HG03280 (cell line): ENCODE measurements at regions not wholly inside any gene's neighbourhood (a gene's known extent, or its start where the extent isn't known, plus 50 kb on each side); places are given as distances from the start of the nearest gene placed in this dataset.
"Not testable (repeated sequence)": the region's sequence is repeated elsewhere in the genome, so short reads cannot be mapped to it uniquely, and the experiment has no call there.

Experiments used
- ATAC-seq: cut with Tn5 transposase; IDR thresholded peaks from one replicate; pipeline ENCODE4 v1.9.1; 2021; ENCODE audit warnings: mild to moderate bottlenecking, moderate library complexity; ENCODE audit not compliant: unreplicated experiment

DNA sequence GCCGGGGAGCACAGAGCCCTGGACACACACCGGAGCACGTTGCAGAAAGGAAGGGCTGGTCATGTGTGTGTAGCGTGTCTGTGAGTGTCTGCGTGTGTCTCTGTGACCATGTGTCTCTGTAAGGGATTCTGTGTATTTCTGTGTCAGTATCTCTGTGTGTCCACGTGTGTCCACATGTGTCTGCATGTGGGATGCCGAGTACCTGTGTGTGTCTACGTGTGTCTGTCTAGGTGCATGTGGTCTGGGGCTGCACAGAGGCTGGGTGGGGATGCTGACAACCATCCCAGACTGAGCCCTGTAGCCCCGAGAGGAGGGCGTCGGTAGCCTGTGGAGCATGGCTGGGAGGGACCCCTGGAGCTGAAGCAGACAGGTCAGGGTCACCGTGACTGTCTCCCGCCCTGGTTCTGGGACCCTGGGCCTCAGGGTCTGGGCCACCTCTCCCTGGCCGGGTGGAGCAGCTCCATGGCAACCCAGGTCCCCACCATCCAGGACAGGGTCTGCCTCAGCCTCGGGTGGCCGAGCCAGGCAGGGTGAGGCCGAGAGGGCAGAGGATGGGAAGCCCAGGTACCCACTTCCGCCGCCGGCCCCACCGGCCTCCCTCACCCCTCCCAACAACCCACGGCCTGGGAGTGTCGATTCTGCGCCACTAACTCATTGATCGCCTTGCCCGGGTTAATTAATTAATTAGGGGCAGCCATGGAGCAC is 122.7 kb downstream of the FAM53A start:
- no peak for ATAC-seq

DNA sequence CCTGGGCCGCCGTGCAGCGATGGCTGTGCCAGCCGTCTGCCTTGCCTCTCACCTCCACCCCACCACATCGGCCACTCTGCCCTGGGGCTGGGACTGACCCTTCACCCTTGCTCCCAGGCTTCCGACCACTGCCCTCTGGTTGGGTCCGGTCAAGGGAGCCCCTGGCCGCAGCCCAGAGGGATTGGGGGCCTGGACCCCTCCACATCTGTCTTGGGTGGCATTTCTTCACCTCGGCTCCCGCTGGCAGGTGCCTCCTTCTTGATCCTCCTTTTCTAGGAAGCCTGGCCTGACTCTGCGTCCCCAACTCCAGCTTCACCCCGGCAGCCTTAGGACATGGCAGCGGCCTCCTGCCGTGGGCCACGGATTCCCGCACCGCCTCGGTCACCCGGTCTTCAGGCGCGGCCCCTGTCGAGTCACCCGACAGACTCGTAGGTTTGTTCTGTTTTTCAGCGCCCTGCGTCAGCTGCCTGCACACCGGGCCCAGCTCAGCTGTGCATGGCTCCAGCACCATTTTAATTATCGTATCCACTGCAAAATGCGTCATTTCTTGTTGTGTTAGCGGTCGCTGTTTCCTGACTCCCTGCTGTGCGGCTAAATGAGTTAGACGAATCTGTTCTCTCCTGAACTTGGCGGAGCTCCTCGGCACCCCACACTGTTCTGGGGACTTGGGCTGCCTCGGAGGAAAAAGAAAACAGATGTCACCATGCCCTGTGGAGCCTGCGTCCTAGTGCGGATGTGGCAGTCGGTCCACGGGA is 124.0 kb downstream of the FAM53A start:
- ATAC-seq, result no peak

DNA sequence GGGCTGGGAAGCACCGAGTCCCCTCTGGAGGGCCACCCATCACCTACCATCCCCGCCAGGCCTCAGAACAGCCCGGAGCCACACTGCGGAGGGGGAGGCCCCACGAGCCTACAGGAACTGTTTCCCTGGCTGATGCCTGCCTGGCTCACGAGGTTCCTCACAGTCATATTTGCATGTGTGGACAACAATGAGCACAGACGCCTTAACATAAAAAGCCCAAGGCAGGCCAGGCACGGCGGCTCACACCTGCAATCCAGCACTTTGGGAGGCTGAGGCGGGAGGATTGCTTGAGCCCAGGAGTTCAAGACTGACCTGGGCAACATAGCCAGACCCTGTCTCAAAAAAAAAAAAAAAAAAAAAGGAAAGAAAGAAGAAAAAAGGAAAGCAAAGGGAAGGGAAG is 125.9 kb downstream of the FAM53A start:
- ATAC-seq, result no peak

DNA sequence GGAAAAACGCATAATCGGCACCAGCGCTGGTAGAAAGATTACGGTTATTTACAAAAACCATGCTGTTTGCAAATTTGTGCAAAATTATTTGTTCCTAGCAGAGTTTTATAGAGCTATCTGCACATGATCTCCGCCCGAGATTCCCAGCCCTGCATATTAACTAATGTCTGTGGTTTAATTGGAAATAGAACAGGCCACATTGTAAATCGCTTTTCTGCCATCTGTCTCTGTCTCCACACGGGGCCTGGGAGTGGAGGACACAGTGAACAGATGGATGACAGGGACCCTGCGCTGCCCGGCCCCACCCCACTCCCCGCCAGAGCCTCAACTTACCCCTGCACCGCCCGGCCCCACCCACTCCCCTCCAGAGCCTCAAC is 126.9 kb downstream of the FAM53A start:
- no peak for ATAC-seq

DNA sequence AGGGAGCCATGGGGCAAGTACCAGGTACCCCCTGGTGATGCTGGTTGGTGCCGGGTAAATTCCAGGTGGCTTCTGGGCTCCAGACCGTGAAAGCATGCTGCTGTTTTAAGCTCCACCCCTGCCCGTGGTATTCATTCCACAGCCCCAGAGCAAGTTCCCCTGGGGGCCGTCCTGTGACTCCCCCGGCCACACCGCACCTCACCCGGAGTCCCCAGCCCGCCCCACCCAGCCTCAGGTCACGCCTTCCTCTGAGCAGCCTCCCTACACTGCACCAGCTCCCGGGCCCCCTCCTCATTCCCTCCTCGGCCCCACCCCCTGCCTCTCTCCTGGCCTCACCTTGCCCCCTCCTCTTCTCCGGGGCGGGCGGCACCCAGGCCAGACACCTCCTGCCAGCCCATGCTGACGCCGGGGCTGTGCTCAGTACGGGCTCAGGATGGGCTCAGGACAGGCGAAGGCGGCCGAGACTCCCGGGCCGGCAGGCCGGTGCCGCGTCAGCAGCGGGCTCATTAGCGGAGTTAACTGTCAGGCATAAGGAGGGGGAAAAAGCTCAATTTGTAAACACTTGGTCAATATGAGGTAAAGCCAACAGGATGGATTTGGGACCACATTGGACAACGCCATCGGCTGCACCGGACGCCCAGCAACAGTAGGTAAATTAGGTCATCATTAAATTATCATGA is 127.4 kb downstream of the FAM53A start:
- no peak for ATAC-seq

DNA sequence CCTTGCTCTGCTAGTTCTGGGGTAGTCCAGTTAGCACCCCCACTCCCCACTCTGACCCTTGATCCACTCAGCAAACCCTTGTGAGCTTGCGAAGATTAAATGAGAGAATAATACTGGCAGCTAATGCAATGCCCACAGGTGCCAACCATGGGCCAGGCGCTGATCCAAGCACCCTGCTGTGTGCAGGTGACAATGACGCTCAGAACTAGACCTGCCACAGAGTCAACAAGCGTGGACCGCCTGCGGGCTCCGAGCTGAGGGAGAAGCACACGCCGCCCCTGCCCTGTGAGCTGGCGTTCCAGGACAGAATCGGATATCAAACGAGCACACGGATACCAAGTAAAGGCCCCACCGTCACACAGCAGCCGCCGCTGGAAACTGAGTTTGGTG is 129.2 kb downstream of the FAM53A start:
- ATAC-seq, result no peak

DNA sequence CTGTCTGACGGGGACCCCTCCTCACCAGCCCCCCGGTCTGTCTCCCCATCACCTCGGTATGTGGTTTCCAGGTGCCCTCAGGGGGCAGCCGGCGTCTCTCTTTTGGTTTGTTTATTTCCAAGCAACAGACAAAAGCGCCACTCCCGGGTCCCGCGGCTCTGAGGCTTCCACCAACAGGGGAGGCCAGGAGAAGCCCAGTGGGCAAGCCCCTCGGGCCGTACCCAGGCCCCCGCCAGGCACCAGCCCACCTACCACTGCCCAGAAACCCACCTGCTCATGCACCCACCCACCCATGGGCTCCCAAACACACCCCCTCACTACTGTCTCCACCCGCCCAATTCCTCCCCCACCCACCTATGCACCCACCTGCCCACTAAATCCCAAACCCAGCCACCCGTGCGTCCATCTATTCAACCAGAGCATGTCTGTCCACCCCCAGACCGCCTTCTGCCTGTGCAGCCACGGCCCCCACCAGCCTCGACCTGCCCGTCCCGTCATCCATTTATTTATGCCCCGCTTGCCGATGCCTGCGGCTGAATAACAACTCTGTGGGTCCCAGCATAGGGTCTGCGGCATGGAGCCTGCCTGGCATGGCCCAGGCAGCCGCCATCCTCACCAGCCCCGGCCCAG is 129.8 kb downstream of the FAM53A start:
- ATAC-seq, result no peak

DNA sequence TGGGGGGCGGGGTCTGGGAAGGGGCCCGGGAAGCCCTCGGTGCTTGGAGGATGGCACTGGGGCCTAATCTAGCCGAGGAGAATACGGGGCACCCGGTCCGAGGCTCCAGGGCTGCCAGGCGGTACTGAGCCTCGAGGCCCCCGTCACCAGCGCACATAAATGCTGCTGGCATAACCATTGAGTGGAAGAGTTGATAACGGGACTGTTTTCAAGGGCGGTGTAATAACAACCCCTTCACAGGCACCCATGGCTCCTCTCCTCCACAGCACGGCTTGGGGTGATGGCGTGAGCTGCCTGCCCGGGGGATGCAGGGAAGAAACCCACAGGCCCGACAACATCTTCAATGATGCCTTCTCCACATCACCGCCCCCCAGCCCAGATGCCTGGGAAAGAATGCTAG is 130.7 kb downstream of the FAM53A start:
- ATAC-seq, result no peak

DNA sequence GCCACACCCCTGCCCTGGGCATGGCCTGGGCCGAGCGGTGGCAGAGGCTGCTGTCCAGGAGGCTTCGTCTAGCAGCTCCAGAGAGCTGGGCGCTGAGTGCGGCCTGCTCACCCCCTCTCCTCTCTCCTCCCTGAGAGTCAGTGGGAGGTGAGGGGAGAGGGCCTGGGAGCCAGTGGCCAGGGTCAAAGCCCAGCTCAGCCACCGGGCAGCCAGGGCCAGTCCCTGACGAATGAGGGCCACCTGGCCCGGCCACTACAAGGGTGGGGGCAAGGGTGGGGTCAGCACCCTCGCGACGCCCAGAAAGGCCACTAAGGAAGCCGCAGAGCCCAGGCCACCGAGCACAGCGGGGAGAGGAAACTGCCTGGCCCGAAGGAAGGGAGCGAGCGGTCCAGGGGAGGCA is 131.7 kb downstream of the FAM53A start:
- no peak for ATAC-seq

DNA sequence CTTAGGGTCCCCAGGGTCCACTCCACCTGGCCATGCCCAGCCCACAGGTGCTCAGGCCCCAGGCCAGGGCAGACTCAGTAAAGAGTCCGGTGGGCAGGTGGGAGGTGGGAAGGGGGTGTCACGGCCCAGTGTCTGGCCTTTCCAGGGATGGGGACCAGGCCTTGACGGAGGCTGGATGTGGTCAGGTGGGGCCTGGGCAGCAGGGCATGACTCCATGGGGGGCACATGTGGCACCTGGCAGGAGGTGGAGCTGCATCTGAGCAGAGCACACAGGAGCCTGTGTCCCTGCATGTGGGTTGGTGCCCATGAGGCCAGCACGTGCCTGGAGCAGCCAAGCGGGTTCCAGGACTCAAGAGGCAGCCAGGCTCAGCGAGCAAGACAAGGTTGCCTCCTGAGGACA is 132.9 kb downstream of the FAM53A start:
- no peak for ATAC-seq

DNA sequence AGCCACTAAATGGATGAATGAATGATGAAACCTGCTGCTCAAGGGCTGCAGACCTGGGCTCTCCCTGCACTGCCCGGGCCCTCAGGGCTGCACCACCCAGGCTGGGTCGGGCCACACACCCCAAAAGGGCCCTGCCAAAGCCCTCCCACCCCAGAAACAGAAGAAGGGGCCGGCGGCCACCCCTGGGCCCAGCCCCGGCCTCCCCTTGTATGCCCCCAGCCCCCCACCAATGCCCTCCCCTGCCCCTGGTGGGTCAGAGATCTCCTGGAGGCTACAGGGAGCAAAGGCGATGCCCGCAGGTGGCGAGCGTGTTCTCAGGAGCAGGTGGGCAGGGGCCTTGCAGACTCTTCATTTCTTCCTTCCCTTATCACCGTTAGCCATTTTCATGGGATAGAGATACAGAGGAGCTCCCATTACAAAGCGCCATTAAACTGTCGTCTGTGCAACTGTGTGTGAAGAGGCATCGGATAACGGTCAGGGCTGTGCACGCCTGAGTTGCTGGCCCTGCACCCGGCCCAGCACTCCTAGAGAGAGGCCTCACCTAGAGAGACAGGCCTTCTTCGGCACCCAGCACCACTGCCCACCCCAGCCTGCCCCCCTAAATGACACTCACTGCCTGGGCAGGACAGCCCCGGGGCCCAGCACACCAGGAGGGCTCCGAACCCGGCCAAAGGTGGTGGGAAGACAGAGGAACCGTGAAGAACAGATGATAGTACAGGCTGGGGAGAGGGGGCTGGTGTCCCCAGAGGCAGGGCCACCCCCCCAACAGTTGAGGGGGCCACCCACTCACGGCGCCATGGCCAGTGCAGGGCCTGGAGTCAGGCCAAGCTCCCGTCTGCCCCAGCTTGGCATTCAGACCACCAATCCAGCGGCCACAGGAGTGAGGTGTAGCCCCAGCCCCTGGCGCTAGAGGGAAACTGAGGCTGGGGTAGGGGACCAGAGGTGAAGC is 133.7 kb downstream of the FAM53A start:
- ATAC-seq, result no peak

DNA sequence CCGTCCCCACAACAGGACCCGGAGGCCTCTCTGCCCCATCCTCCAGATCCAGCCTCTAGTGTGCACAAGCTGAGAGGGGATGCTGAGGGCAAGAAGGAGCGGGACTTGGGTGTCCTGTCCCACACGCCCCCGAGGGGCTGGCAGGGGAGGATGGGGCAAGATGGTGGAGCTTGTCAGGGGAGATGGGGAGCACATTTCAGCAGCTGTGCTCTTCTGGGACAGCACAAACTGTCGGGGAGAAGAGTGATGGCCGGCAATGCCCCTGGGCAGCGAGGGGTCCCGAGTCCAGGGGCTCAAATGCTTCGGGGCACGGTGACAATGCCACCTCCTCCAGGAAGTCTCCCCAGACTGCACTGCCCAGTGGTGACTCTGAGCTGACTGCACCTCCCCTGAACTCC is 134.5 kb downstream of the FAM53A start:
- no peak for ATAC-seq

DNA sequence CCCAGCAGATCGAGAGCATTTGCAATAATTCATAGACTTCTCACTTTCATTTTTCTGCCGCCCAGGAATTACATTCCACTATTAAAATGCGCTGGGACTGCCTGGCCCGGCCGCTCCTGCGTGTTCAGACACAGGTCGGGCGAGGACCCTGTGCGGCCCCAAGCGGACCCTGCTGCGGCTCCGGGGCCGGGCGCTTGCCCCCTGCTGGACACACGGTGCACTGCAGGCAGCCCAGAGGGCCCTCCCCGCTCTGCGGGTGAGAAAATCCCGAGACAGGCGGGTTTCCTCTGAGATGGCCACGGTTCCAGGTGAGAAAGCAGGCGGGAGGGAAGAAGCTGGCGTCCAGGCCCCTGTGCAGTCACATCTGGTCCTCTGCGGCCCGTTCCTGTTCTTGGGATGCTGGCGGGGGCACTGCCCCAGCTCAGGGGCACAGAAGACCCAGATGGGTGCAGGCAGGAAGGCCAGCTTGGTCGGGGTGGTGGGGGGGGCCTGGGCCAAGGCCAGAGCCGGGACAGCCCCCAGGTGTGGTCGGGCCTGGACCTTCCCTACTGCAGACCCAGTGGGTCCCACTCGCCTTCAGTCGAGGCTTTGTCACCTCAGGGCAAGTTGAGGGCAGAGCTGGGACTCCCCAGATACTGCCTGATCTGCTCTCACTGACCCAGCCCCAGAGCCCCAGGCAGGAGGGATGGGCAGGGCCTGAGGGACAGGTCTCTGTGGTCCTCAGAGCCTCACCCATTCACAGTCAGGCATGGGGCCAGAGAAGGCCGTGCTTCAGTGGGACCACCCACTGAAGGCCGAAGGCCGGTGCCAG is 135.1 kb downstream of the FAM53A start:
- ATAC-seq, result peak; percentile 59

DNA sequence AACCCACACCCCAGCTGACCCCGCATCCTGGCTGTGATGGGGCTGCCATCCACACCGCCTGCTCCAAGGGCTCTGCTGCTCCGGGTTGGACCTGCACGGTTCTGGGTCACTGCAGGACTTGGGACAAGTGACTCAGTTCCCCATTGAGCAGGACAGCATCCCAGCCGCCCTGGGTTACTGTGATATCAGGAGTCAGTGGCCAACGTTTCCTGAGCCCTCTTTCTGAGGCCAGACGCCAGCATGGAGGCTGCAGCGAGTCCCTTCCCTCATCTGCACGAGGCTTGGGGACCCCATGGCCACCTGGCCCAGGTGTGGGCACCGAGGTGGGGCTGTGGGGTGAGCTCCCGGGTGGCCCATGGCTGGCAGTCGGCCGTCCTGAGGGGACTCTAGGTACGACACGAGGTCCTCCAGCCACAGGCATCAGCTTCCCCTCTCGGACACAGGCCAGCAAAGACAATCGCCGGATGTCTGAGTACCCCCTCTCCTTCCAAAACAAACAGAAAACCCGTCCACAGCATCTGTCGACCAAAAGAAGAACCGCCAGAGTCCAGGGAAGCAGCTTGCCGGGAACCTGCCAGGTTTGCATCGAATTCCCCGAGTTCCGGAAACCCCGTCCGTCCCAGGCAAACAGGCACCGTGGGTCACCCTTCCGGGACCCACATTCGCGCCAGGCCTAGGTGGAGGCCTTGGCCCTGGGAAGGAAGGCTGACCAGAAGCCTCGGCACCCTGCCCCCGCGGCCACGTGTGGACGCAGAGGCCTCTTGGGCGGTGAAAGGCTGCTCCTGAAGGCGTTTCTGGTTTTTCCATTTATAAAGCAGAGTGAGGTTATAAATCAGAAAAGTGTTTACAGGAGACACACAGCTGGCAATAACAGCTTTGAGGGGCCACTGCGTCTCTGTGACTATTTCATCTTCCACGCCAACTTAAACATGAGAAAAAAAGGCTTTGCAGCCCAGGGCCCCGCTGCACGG is 136.0 kb downstream of the FAM53A start:
- ATAC-seq, result no peak

DNA sequence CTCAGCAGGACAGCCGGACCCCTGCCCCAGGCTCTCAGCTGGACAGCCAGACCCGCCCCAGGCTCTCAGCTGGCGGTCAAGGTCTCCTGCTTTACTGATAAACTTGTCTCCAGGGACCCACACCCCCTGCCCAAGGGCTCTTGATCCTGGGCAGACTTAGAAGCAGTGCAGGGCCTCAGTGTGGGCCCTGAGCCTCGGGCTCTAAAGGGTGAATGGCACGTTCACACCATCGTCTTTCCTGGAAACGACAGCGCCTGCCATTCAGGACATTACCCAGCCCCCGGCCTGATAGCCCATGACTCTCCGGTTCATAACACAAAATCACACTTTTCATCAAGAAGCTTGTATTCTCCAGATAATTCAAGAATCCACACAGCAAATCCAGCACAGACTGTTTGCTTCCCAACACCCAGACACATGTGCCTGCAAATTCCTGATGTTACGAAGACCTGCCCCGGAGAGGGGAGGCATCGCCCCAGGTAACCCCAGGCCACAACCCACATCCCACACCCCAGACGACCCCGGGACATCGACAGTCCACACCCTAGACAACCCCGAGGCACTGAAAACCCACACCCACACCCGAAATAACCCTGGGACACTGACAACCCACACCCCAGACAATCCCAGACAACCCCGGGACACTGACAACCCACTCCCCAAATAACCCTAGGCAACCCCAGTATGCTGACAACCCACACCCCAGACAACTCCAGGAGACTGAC is 136.8 kb downstream of the FAM53A start:
- no peak for ATAC-seq

DNA sequence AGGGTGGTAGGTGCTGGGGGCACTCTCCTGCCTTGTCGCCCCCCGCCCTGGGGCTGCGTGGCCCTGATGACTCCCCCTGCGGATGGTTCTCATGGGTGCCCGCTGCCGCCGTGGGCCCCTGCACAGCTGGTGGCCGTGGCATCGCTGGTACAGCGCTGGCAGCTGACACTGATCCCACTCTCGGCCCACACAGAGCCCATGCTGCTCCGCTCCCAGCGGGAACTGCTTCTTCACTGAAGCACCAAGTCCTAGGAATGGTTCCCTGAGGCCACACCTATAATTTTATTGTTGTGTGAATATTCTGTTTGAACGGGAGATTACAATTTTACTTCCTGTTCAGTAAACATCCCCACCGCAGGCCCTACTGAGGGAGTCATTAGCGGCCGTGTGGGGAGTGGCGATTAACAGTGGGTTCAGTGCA is 138.6 kb upstream of the NKX1-1 start:
- no peak for ATAC-seq

DNA sequence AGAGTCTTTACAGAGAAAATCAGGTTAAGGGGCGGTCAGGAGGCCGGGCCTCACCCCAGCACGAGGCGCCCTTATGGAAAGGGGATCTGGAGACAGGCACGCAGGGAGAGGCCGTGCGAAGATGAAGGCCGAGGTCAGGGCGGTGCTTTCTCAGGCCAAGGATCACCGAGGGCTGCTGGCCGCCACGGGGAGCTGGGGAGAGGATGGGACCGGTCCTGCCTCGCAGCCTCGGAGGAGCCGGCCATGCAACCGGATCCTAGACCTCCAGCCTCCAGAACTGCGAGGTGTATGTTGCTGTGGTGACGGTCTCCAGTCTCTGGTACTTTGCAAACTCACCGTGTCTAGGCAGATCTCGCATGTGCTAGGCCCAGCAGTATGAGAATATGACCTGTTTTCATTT is 138.2 kb upstream of the NKX1-1 start:
- not testable (repeated sequence) for ATAC-seq

DNA sequence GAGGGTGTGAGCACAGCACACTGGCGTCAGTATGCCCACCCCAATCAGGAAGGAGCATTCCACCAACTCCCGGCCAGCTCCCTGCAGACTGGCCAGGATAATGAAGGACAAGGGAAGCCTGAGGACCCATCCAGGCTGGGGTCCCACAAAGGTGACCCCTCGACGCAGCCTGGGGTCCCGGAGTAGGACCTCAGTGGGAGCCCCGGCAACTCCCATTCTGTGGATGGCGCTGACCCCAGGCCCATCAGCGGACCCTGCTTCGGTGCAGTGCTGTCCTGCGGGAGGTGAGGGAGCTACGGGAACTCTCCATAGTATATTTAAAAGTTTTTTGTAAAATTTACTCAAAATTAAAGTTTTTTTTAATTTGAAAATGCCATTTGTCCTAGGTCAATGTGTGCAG is 137.7 kb upstream of the NKX1-1 start:
- ATAC-seq, result no peak
